ENCODE measurements at regions not wholly inside any gene's neighbourhood (a gene's known extent, or its start where the extent isn't known, plus 50 kb on each side); places are given as distances from the start of the nearest gene placed in this dataset.

DNA sequence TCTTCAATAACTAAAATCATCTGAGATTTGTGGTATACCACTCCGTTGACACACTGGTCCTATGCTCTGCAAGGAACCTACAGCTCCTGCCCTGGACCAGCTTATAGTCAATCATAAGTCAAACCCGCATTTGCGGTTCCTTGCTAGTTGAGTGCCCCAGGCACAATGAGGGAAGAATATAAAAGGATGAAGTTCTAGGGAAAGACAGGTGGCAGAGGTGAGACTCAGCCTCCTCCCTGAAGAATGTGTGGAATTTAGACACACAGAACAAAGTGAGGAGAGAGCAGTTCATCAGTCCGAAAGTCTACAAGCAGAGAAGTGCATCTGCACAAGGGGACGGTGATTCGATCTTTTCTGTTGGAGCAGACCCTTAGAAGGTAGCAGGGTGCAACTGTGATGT, 615.0 kb upstream of the FANCL start:
- Histone ChIP-seq H3K36me3 (ENCODE audit: insufficient read depth, low read length) (no peaks in the 10 kb centered on the region), H3K79me2 (ENCODE audit: insufficient read depth, low read length) (no peaks in the 10 kb centered on the region), H3K9me3 (ENCODE audit: low read length) (no peaks in the 10 kb centered on the region), H3K27me3 (ENCODE audit: insufficient read depth, low read length) (no peaks in the 10 kb centered on the region), H3K4me1 (ENCODE audit: insufficient read depth, low read length, severe bottlenecking) (no peaks in the 10 kb centered on the region), H3K4me3 (ENCODE audit: low read depth, low read length, poor library complexity, severe bottlenecking) (no peak overlapping the region), H2AFZ (ENCODE audit: low read length) (no peak overlapping the region), H3F3A (ENCODE audit: insufficient read depth, low read length) (no peaks in the 10 kb centered on the region), H3K4me2 (ENCODE audit: low read length) (no peak overlapping the region), H3K9ac (ENCODE audit: low read length) (no peak overlapping the region), H4K20me1 (ENCODE audit: insufficient read depth, low read length) (no peaks in the 10 kb centered on the region), H3K27ac (ENCODE audit: low read depth, low read length, poor library complexity, severe bottlenecking) (no peak overlapping the region), H3K9me2 (ENCODE audit: low read depth, low read length) (no peaks in the 10 kb centered on the region)
- TF ChIP-seq, protein P1, sequence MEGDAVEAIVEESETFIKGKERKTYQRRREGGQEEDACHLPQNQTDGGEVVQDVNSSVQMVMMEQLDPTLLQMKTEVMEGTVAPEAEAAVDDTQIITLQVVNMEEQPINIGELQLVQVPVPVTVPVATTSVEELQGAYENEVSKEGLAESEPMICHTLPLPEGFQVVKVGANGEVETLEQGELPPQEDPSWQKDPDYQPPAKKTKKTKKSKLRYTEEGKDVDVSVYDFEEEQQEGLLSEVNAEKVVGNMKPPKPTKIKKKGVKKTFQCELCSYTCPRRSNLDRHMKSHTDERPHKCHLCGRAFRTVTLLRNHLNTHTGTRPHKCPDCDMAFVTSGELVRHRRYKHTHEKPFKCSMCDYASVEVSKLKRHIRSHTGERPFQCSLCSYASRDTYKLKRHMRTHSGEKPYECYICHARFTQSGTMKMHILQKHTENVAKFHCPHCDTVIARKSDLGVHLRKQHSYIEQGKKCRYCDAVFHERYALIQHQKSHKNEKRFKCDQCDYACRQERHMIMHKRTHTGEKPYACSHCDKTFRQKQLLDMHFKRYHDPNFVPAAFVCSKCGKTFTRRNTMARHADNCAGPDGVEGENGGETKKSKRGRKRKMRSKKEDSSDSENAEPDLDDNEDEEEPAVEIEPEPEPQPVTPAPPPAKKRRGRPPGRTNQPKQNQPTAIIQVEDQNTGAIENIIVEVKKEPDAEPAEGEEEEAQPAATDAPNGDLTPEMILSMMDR (IDR thresholded peaks at IDR 0.05; ENCODE audit: low read length): no peak

DNA sequence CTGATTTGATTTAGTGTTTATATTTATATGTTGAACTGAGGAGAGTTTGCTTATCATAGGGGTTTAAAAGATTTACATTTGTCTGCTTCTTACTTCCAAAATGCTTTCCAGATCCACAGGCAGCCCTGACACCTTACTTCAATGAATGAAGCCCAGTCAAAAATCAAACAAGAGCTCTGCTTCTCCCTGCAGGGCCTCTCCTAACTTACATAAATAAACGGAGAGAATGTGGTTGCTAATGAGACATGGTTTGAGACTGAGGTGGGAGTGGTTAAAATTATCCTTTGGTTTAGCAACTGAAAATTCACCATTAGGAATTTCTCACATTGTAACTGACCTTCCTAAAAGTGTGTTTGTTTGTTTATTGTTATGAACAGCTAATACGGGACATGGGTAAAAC, 612.3 kb upstream of the FANCL start:
- Histone ChIP-seq H3K27me3 (ENCODE audit: insufficient read depth, low read length) (no peaks in the 10 kb centered on the region), H3K9me3 (ENCODE audit: low read length) (no peaks in the 10 kb centered on the region), H3K27ac (ENCODE audit: low read depth, low read length, poor library complexity, severe bottlenecking) (no peak overlapping the region), H3K4me2 (ENCODE audit: low read length) (no peak overlapping the region), H3K36me3 (ENCODE audit: insufficient read depth, low read length) (no peaks in the 10 kb centered on the region), H2AFZ (ENCODE audit: low read length) (no peak overlapping the region), H3K4me3 (ENCODE audit: low read depth, low read length, poor library complexity, severe bottlenecking) (no peak overlapping the region), H3K4me1 (ENCODE audit: insufficient read depth, low read length, severe bottlenecking) (no peaks in the 10 kb centered on the region), H3K9me2 (ENCODE audit: low read depth, low read length) (no peaks in the 10 kb centered on the region), H3K79me2 (ENCODE audit: insufficient read depth, low read length) (no peaks in the 10 kb centered on the region), H3K9ac (ENCODE audit: low read length) (no peak overlapping the region), H4K20me1 (ENCODE audit: insufficient read depth, low read length) (no peaks in the 10 kb centered on the region), H3F3A (ENCODE audit: insufficient read depth, low read length) (no peaks in the 10 kb centered on the region)
- TF ChIP-seq, protein P1 (IDR thresholded peaks at IDR 0.05; ENCODE audit: low read length): no peak
- TF ChIP-seq EZH2 (IDR thresholded peaks at IDR 0.05; ENCODE audit: borderline replicate concordance, low read length): no peak

DNA sequence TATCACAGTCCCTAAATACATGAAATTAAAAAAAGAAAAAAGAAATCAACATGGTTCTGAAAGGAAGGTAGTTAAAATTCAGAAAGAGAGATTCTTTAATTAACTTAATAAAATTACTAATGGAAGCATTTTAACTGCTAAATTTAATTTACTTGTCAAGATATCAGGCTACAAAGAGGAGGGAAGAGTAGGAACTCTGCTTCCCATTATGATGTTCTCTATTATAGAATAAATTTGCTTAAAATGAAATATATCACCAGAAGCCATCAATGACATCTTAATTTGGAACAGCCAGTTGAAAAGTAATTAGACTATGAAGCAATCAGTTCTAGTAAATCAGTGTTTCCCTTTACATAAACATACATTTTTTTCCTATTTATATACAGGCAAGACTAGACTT, 611.8 kb upstream of the FANCL start:
- H3K9me3 ChIP-seq (ENCODE audit: low read length): no peaks in the 10 kb centered on the region
- no peak overlapping the region for H2AFZ ChIP-seq (ENCODE audit: low read length)
- H3K27ac ChIP-seq (ENCODE audit: low read depth, low read length, poor library complexity, severe bottlenecking): no peak overlapping the region
- no peaks in the 10 kb centered on the region for H3K27me3 ChIP-seq (ENCODE audit: insufficient read depth, low read length)
- no peak overlapping the region for H3K4me2 ChIP-seq (ENCODE audit: low read length)
- no peaks in the 10 kb centered on the region for H3K36me3 ChIP-seq (ENCODE audit: insufficient read depth, low read length)
- H3K4me1 ChIP-seq (ENCODE audit: insufficient read depth, low read length, severe bottlenecking): no peaks in the 10 kb centered on the region
- TF ChIP-seq EZH2 (IDR thresholded peaks at IDR 0.05; ENCODE audit: borderline replicate concordance, low read length): no peak
- TF ChIP-seq, protein P1 (IDR thresholded peaks at IDR 0.05; ENCODE audit: low read length): no peak
- H4K20me1 ChIP-seq (ENCODE audit: insufficient read depth, low read length): no peaks in the 10 kb centered on the region
- no peak overlapping the region for H3K4me3 ChIP-seq (ENCODE audit: low read depth, low read length, poor library complexity, severe bottlenecking)
- H3F3A ChIP-seq (ENCODE audit: insufficient read depth, low read length): no peaks in the 10 kb centered on the region
- no peak overlapping the region for H3K9ac ChIP-seq (ENCODE audit: low read length)
- H3K79me2 ChIP-seq (ENCODE audit: insufficient read depth, low read length): no peaks in the 10 kb centered on the region
- H3K9me2 ChIP-seq (ENCODE audit: low read depth, low read length): no peaks in the 10 kb centered on the region

Measured in OCI-LY1 (cell line).